ENCODE measurements at regions not wholly inside any gene's neighbourhood (a gene's known extent, or its start where the extent isn't known, plus 50 kb on each side); places are given as distances from the start of the nearest gene placed in this dataset.

- WGBS, 2 experiments (ENCODE audit: insufficient coverage in 2 of 2) = 92% methylated on average over 2 of the region's 3 CpGs
- Histone ChIP-seq H3K4me3 (ENCODE audit: extremely low read depth, insufficient read depth, low read length, poor library complexity, severe bottlenecking) (no peak overlapping the region), H3K36me3 (ENCODE audit: control insufficient read depth, insufficient read depth, low read length) (no peaks in the 10 kb centered on the region), H3K27ac (ENCODE audit: low read depth, low read length, severe bottlenecking) (no peak overlapping the region), H3K9me3 (ENCODE audit: control insufficient read depth, low read length) (peaks cover 3% of the 10 kb centered on the region), H3K4me1 (ENCODE audit: control insufficient read depth, insufficient read depth, low read length, poor library complexity, severe bottlenecking) (no peaks in the 10 kb centered on the region)
Observed at GRCh38 chr5:126301056-126301455, 122.2 kb upstream of the GRAMD2B start.

GRCh38 chr5:126309860-126310259, 113.3 kb upstream of the GRAMD2B start:
- H3K27ac ChIP-seq (ENCODE audit: low read depth, low read length, severe bottlenecking) = no peak overlapping the region
- no peak overlapping the region for H3K4me3 ChIP-seq (ENCODE audit: extremely low read depth, insufficient read depth, low read length, poor library complexity, severe bottlenecking)
- no peaks in the 10 kb centered on the region for H3K9me3 ChIP-seq (ENCODE audit: control insufficient read depth, low read length)
- no peaks in the 10 kb centered on the region for H3K36me3 ChIP-seq (ENCODE audit: control insufficient read depth, insufficient read depth, low read length)
- H3K4me1 ChIP-seq (ENCODE audit: control insufficient read depth, insufficient read depth, low read length, poor library complexity, severe bottlenecking) = no peaks in the 10 kb centered on the region

- Histone ChIP-seq H3K4me1 (ENCODE audit: control insufficient read depth, insufficient read depth, low read length, poor library complexity, severe bottlenecking) (no peaks in the 10 kb centered on the region), H3K9me3 (ENCODE audit: control insufficient read depth, low read length) (no peaks in the 10 kb centered on the region), H3K36me3 (ENCODE audit: control insufficient read depth, insufficient read depth, low read length) (no peaks in the 10 kb centered on the region), H3K4me3 (ENCODE audit: extremely low read depth, insufficient read depth, low read length, poor library complexity, severe bottlenecking) (no peak overlapping the region), H3K27ac (ENCODE audit: low read depth, low read length, severe bottlenecking) (no peak overlapping the region)
- 77% methylated on average over 2 of the region's 2 CpGs; no CpG with 5 or more reads in 1 of the 2 experiments for WGBS, 2 experiments (ENCODE audit: insufficient coverage in 2 of 2)
Observed at GRCh38 chr5:126311766-126312165, 111.4 kb upstream of the GRAMD2B start.

GRCh38 chr5:126315341-126315740, 107.9 kb upstream of the GRAMD2B start:
- no peak overlapping the region for H3K4me3 ChIP-seq (ENCODE audit: extremely low read depth, insufficient read depth, low read length, poor library complexity, severe bottlenecking)
- no peaks in the 10 kb centered on the region for H3K9me3 ChIP-seq (ENCODE audit: control insufficient read depth, low read length)
- no peaks in the 10 kb centered on the region for H3K36me3 ChIP-seq (ENCODE audit: control insufficient read depth, insufficient read depth, low read length)
- 100% methylated on average over 1 of the region's 3 CpGs; no CpG with 5 or more reads in 1 of the 2 experiments for WGBS, 2 experiments (ENCODE audit: insufficient coverage in 2 of 2)
- H3K27ac ChIP-seq (ENCODE audit: low read depth, low read length, severe bottlenecking) = no peak overlapping the region
- no peaks in the 10 kb centered on the region for H3K4me1 ChIP-seq (ENCODE audit: control insufficient read depth, insufficient read depth, low read length, poor library complexity, severe bottlenecking)

GRCh38 chr5:126332326-126332725, 90.9 kb upstream of the GRAMD2B start:
- Histone ChIP-seq H3K9me3 (ENCODE audit: control insufficient read depth, low read length) (no peaks in the 10 kb centered on the region), H3K4me1 (ENCODE audit: control insufficient read depth, insufficient read depth, low read length, poor library complexity, severe bottlenecking) (peaks cover 9% of the 10 kb centered on the region), H3K4me3 (ENCODE audit: extremely low read depth, insufficient read depth, low read length, poor library complexity, severe bottlenecking) (no peak overlapping the region), H3K36me3 (ENCODE audit: control insufficient read depth, insufficient read depth, low read length) (no peaks in the 10 kb centered on the region), H3K27ac (ENCODE audit: low read depth, low read length, severe bottlenecking) (no peak overlapping the region)
- no CpG with 5 or more reads among the region's 1 CpG for WGBS, 2 experiments (ENCODE audit: insufficient coverage in 2 of 2)

GRCh38 chr5:126334760-126335159, 88.4 kb upstream of the GRAMD2B start:
- WGBS, 2 experiments (ENCODE audit: insufficient coverage in 2 of 2) = 90 to 91% methylated on average over 5 to 6 of the region's 7 CpGs
- Histone ChIP-seq H3K36me3 (ENCODE audit: control insufficient read depth, insufficient read depth, low read length) (no peaks in the 10 kb centered on the region), H3K4me3 (ENCODE audit: extremely low read depth, insufficient read depth, low read length, poor library complexity, severe bottlenecking) (no peak overlapping the region), H3K4me1 (ENCODE audit: control insufficient read depth, insufficient read depth, low read length, poor library complexity, severe bottlenecking) (peaks cover 9% of the 10 kb centered on the region), H3K27ac (ENCODE audit: low read depth, low read length, severe bottlenecking) (no peak overlapping the region), H3K9me3 (ENCODE audit: control insufficient read depth, low read length) (no peaks in the 10 kb centered on the region)

- H3K36me3 ChIP-seq (ENCODE audit: control insufficient read depth, insufficient read depth, low read length) = no peaks in the 10 kb centered on the region
- H3K4me3 ChIP-seq (ENCODE audit: extremely low read depth, insufficient read depth, low read length, poor library complexity, severe bottlenecking) = no peak overlapping the region
- H3K27ac ChIP-seq (ENCODE audit: low read depth, low read length, severe bottlenecking) = no peak overlapping the region
- H3K9me3 ChIP-seq (ENCODE audit: control insufficient read depth, low read length) = no peaks in the 10 kb centered on the region
- 46 to 52% methylated on average over 2 of the region's 2 CpGs for WGBS, 2 experiments (ENCODE audit: insufficient coverage in 2 of 2)
- peaks cover 9% of the 10 kb centered on the region for H3K4me1 ChIP-seq (ENCODE audit: control insufficient read depth, insufficient read depth, low read length, poor library complexity, severe bottlenecking)
Observed at GRCh38 chr5:126335886-126336285, 87.3 kb upstream of the GRAMD2B start.

- Histone ChIP-seq H3K4me3 (ENCODE audit: extremely low read depth, insufficient read depth, low read length, poor library complexity, severe bottlenecking) (no peak overlapping the region), H3K4me1 (ENCODE audit: control insufficient read depth, insufficient read depth, low read length, poor library complexity, severe bottlenecking) (peaks cover 9% of the 10 kb centered on the region), H3K36me3 (ENCODE audit: control insufficient read depth, insufficient read depth, low read length) (no peaks in the 10 kb centered on the region), H3K27ac (ENCODE audit: low read depth, low read length, severe bottlenecking) (no peak overlapping the region), H3K9me3 (ENCODE audit: control insufficient read depth, low read length) (no peaks in the 10 kb centered on the region)
- 82 to 95% methylated on average over 6 of the region's 7 CpGs for WGBS, 2 experiments (ENCODE audit: insufficient coverage in 2 of 2)
Observed at GRCh38 chr5:126338635-126339034, 84.6 kb upstream of the GRAMD2B start.

GRCh38 chr5:126339215-126339805, 83.9 kb upstream of the GRAMD2B start:
- WGBS, 2 experiments (ENCODE audit: insufficient coverage in 2 of 2) = no CpG with 5 or more reads among the region's 4 CpGs
- H3K9me3 ChIP-seq (ENCODE audit: control insufficient read depth, low read length) = no peaks in the 10 kb centered on the region
- H3K36me3 ChIP-seq (ENCODE audit: control insufficient read depth, insufficient read depth, low read length) = no peaks in the 10 kb centered on the region
- H3K4me1 ChIP-seq (ENCODE audit: control insufficient read depth, insufficient read depth, low read length, poor library complexity, severe bottlenecking) = peaks cover 9% of the 10 kb centered on the region
- no peak overlapping the region for H3K4me3 ChIP-seq (ENCODE audit: extremely low read depth, insufficient read depth, low read length, poor library complexity, severe bottlenecking)
- no peak overlapping the region for H3K27ac ChIP-seq (ENCODE audit: low read depth, low read length, severe bottlenecking)

- no peak overlapping the region for H3K27ac ChIP-seq (ENCODE audit: low read depth, low read length, severe bottlenecking)
- H3K36me3 ChIP-seq (ENCODE audit: control insufficient read depth, insufficient read depth, low read length) = no peaks in the 10 kb centered on the region
- no peaks in the 10 kb centered on the region for H3K4me1 ChIP-seq (ENCODE audit: control insufficient read depth, insufficient read depth, low read length, poor library complexity, severe bottlenecking)
- no CpG with 5 or more reads among the region's 1 CpG for WGBS, 2 experiments (ENCODE audit: insufficient coverage in 2 of 2)
- no peaks in the 10 kb centered on the region for H3K9me3 ChIP-seq (ENCODE audit: control insufficient read depth, low read length)
- H3K4me3 ChIP-seq (ENCODE audit: extremely low read depth, insufficient read depth, low read length, poor library complexity, severe bottlenecking) = no peak overlapping the region
Observed at GRCh38 chr5:126341906-126342630, 81.1 kb upstream of the GRAMD2B start.

GRCh38 chr5:126348855-126349635, 74.2 kb upstream of the GRAMD2B start:
- no peak overlapping the region for H3K4me3 ChIP-seq (ENCODE audit: extremely low read depth, insufficient read depth, low read length, poor library complexity, severe bottlenecking)
- H3K36me3 ChIP-seq (ENCODE audit: control insufficient read depth, insufficient read depth, low read length) = no peaks in the 10 kb centered on the region
- H3K27ac ChIP-seq (ENCODE audit: low read depth, low read length, severe bottlenecking) = no peak overlapping the region
- WGBS, 2 experiments (ENCODE audit: insufficient coverage in 2 of 2) = 17 to 33% methylated on average over 1 of the region's 3 CpGs
- peaks cover 4% of the 10 kb centered on the region for H3K4me1 ChIP-seq (ENCODE audit: control insufficient read depth, insufficient read depth, low read length, poor library complexity, severe bottlenecking)
- H3K9me3 ChIP-seq (ENCODE audit: control insufficient read depth, low read length) = no peaks in the 10 kb centered on the region

Measured in mesodermal cell (in vitro differentiated cells).